ENCODE measurements at regions not wholly inside any gene's neighbourhood (a gene's known extent, or its start where the extent isn't known, plus 50 kb on each side); places are given as distances from the start of the nearest gene placed in this dataset.
"Not testable (repeated sequence)": the region's sequence is repeated elsewhere in the genome, so short reads cannot be mapped to it uniquely, and the experiment has no call there.

GRCh38 chr3:106144030-106144429, 275.2 kb upstream of the CBLB start:
- H3K27ac ChIP-seq (ENCODE audit: poor library complexity, severe bottlenecking), result no peak overlapping the region
- H3K4me3 ChIP-seq (ENCODE audit: severe bottlenecking), result no peak overlapping the region
- TF ChIP-seq, protein P1, sequence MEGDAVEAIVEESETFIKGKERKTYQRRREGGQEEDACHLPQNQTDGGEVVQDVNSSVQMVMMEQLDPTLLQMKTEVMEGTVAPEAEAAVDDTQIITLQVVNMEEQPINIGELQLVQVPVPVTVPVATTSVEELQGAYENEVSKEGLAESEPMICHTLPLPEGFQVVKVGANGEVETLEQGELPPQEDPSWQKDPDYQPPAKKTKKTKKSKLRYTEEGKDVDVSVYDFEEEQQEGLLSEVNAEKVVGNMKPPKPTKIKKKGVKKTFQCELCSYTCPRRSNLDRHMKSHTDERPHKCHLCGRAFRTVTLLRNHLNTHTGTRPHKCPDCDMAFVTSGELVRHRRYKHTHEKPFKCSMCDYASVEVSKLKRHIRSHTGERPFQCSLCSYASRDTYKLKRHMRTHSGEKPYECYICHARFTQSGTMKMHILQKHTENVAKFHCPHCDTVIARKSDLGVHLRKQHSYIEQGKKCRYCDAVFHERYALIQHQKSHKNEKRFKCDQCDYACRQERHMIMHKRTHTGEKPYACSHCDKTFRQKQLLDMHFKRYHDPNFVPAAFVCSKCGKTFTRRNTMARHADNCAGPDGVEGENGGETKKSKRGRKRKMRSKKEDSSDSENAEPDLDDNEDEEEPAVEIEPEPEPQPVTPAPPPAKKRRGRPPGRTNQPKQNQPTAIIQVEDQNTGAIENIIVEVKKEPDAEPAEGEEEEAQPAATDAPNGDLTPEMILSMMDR (IDR thresholded peaks at IDR 0.05; ENCODE audit: poor library complexity, severe bottlenecking), result no peak
- H3K27me3 ChIP-seq (ENCODE audit: insufficient read depth, poor library complexity, severe bottlenecking), result no peaks in the 10 kb centered on the region
- no peak for DNase-seq (ENCODE audit: low spot score)
- H3K9me3 ChIP-seq (ENCODE audit: severe bottlenecking), result no peaks in the 10 kb centered on the region
- ATAC-seq (ENCODE audit: low read depth), result no peak
- H3K36me3 ChIP-seq (ENCODE audit: low read depth), result no peaks in the 10 kb centered on the region; the same call in 1 of the 2 replicates
- H3K4me1 ChIP-seq (ENCODE audit: insufficient read depth, poor library complexity, severe bottlenecking), result no peaks in the 10 kb centered on the region

GRCh38 chr3:106148440-106149082, 279.7 kb upstream of the CBLB start:
- H3K27ac ChIP-seq (ENCODE audit: poor library complexity, severe bottlenecking); H3K4me1 ChIP-seq (ENCODE audit: insufficient read depth, poor library complexity, severe bottlenecking); DNase-seq (ENCODE audit: low spot score); H3K36me3 ChIP-seq (ENCODE audit: low read depth); H3K27me3 ChIP-seq (ENCODE audit: insufficient read depth, poor library complexity, severe bottlenecking); ATAC-seq (ENCODE audit: low read depth); H3K9me3 ChIP-seq (ENCODE audit: severe bottlenecking); H3K4me3 ChIP-seq (ENCODE audit: severe bottlenecking): not testable (repeated sequence)

DNA sequence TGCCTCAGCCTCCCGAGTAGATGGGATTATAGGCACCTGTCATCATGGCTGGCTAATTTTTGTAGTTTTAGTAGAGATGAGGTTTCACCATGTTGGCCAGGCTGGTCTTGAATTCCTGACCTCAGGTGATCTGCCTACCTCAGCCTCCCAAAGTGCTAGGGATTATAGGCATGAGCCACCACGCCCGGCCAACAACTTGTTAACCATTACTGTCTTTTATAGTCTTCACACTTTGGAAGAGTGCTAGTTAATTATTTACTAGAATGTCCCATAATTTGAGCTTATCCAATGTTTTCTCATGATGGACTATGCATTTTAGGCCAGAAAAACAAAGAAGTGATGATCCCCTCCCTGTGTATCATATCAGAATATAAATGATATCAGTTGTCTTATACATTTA, 288.6 kb upstream of the CBLB start:
- Histone ChIP-seq H3K36me3 (ENCODE audit: low read depth) (no peaks in the 10 kb centered on the region), H3K9me3 (ENCODE audit: severe bottlenecking) (no peaks in the 10 kb centered on the region), H3K27me3 (ENCODE audit: insufficient read depth, poor library complexity, severe bottlenecking) (no peaks in the 10 kb centered on the region), H3K4me3 (ENCODE audit: severe bottlenecking) (no peak overlapping the region), H3K27ac (ENCODE audit: poor library complexity, severe bottlenecking) (no peak overlapping the region), H3K4me1 (ENCODE audit: insufficient read depth, poor library complexity, severe bottlenecking) (no peaks in the 10 kb centered on the region)
- TF ChIP-seq, protein P1 (IDR thresholded peaks at IDR 0.05; ENCODE audit: poor library complexity, severe bottlenecking), result no peak
- DNase-seq (ENCODE audit: low spot score) (no peak), ATAC-seq (ENCODE audit: low read depth) (no peak)

GRCh38 chr3:106160396-106160795, 291.6 kb upstream of the CBLB start:
- DNase-seq (ENCODE audit: low spot score), result no peak
- ATAC-seq (ENCODE audit: low read depth), result no peak
- no peaks in the 10 kb centered on the region for H3K9me3 ChIP-seq (ENCODE audit: severe bottlenecking)
- H3K27ac ChIP-seq (ENCODE audit: poor library complexity, severe bottlenecking), result no peak overlapping the region
- no peaks in the 10 kb centered on the region for H3K36me3 ChIP-seq (ENCODE audit: low read depth)
- no peaks in the 10 kb centered on the region for H3K4me1 ChIP-seq (ENCODE audit: insufficient read depth, poor library complexity, severe bottlenecking)
- H3K27me3 ChIP-seq (ENCODE audit: insufficient read depth, poor library complexity, severe bottlenecking), result no peaks in the 10 kb centered on the region
- TF ChIP-seq, protein P1 (IDR thresholded peaks at IDR 0.05; ENCODE audit: poor library complexity, severe bottlenecking), result no peak
- H3K4me3 ChIP-seq (ENCODE audit: severe bottlenecking), result no peak overlapping the region

DNA sequence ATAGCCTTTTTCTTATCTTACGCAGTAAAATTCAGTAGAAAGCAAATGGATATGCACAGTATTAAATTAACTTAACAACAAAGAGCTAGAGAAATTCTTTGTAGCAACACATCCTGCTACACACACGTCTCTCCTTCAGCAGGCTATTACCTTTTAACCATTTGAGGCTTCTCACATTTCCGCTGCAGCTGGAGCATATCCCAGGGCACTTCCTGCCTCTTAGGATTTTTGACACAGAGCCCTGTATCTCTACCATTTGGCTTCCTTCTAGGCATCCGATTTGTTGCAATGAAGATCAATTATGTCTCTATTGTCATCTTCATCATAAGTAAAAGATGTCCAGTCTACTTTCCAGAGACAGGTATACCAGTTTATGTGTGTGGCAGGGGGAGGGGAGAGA, 292.4 kb upstream of the CBLB start:
- Histone ChIP-seq H3K4me3 (ENCODE audit: severe bottlenecking) (no peak overlapping the region), H3K36me3 (ENCODE audit: low read depth) (no peaks in the 10 kb centered on the region), H3K9me3 (ENCODE audit: severe bottlenecking) (no peaks in the 10 kb centered on the region), H3K27me3 (ENCODE audit: insufficient read depth, poor library complexity, severe bottlenecking) (no peaks in the 10 kb centered on the region), H3K4me1 (ENCODE audit: insufficient read depth, poor library complexity, severe bottlenecking) (no peaks in the 10 kb centered on the region), H3K27ac (ENCODE audit: poor library complexity, severe bottlenecking) (no peak overlapping the region)
- TF ChIP-seq, protein P1 (IDR thresholded peaks at IDR 0.05; ENCODE audit: poor library complexity, severe bottlenecking), result no peak
- no peak for ATAC-seq (ENCODE audit: low read depth)
- DNase-seq (ENCODE audit: low spot score), result no peak
